ENCODE measurements at regions not wholly inside any gene's neighbourhood (a gene's known extent, or its start where the extent isn't known, plus 50 kb on each side); places are given as distances from the start of the nearest gene placed in this dataset.

GRCh38 chr3:82001276-82001923 is 240.0 kb upstream of the GBE1 start:
- TF ChIP-seq TAF1 (IDR thresholded peaks at IDR 0.05; ENCODE audit: low read depth, low read length) (no peak), POLR2AphosphoS5 (IDR thresholded peaks at IDR 0.05; ENCODE audit: low read depth, low read length) (no peak), SPI1 (IDR thresholded peaks at IDR 0.05; ENCODE audit: low read depth, low read length) (peak; percentile 40; the same call in 1 of the 2 replicates)

Measured in GM12891 (cell line).